GM21526 (cell line): ENCODE measurements at regions not wholly inside any gene's neighbourhood (a gene's known extent, or its start where the extent isn't known, plus 50 kb on each side); places are given as distances from the start of the nearest gene placed in this dataset.
"Not testable (repeated sequence)": the region's sequence is repeated elsewhere in the genome, so short reads cannot be mapped to it uniquely, and the experiment has no call there.

Experiments
- ATAC-seq: cut with Tn5 transposase; IDR thresholded peaks from one replicate; pipeline ENCODE4 v1.9.1; 2021; ENCODE audit warnings: moderate library complexity; ENCODE audit not compliant: unreplicated experiment, low FRiP score

DNA sequence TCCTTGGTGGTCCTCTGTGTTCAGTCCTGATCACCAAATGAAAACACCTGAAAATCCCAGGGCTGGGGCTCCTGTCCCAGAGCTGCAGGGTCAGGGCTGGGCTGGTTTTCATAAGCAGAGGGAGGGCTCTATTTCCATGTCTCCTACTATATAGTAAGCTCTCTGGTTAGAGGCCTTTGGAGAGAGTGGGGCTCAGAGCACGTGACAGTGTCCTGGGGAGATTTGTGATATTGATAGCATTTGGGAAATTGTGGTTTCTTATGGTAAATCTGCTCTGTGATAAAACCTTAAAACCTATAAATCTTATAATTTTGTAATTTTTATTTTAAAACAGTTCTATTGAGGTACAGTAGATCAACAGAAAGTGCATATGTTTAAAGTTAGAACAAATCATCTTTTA is 1202.2 kb downstream of the TMEM121 start:
- no peak for ATAC-seq

DNA sequence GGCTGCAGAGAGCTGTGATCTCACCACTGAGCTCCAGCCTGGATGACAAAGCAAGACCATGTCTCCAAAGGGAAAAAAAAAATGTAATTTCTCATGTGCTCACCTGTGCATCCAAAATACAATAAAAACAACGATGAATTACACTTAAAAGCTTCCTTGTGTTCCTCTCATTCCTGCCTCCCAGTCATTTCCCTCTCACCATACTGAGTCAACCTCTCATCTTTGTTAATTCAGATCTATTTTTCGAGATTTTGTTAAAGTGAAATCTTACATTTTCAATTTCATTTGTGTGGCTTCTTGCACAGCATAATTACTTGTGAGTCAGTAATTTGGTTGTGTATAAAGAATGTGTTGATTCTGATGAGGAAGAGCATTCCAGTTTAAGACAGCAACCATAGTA is 1203.2 kb downstream of the TMEM121 start:
- ATAC-seq, result no peak

DNA sequence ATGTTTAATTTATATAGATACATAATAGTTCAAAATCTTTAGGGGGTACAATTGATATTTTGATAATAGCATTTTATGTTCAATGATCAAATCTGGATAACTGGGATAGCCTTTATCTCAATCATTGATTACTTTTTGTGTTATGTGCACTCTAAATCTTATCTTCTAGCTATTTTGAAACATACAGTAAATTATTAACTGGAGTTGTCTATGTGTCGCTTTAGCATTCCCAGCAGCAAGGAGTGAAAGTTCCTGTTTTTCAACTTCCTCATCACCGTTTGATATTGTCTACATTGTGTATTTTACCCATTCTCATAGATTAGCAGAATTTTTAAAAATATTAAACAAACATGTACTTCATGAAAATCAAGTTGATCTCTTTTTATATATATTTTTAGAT is 1207.4 kb downstream of the TMEM121 start:
- no peak for ATAC-seq

DNA sequence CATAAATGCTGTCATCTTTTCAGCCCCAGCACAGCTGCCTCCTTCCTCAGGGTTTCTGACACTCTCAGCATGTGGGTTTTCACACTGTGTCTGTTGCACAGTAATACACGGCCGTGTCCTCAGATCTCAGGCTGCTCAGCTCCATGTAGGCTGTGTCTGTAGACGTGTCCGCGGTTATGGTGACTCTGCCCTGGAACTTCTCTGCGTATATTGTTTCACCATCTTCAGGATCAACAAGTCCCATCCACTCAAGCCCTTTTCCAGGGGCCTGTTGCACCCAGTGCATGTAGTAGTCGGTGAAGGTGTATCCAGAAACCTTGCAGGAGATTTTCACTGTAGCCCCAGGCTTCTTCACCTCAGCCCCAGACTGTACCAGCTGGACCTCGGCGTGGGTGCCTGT is 1210.6 kb downstream of the TMEM121 start:
- ATAC-seq, result no peak

DNA sequence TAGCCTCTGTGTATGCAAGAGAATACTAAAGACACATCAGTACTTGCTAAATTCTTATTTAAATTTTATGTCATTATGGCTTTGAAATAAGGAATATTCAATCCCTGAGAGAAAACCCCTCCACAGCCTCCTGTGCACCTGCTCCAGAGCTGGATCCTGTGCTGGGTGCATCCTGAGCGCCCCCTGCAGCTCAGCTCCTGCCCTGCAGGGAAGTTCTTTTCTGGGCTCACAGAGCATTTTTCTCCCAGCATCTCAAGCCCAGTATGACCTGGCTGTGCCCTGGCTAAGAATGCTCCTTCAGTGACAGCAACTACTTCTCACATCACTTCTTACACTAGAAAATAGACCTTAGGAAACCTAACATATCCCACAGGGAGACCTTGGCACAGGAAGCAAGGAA is 1211.7 kb downstream of the TMEM121 start:
- ATAC-seq, result no peak

DNA sequence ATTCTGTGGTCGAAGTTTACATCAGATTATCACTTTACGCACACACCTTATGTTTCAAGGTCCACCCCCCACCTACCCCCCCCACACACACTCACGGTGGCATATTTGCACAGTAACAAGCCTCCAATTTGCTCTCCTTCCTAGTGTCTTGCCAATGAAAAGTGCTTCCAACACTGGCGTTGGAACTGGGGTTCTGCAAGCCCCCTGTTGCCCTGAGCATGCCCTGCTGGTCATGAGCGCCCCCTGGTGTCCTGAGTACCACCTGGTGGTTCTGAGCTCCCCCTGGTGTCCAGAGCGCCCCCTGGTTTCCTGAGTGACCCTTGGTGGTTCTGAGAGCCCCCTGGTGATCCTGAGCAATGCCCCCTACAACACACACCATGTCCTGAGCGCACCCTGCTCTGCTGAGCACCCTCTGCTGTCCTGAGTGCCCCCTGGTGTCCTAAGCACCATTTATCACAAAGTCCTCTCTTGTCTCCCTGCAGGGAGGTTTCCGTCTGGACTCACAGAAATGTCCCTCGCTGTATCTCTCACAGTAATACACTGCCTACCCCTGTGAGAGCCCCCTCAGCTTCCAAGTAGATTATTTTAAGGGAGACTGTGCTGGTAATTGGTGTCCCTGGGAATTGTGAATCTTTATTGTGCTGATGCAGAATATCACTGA is 1212.3 kb downstream of the TMEM121 start:
- ATAC-seq, result not testable (repeated sequence)

DNA sequence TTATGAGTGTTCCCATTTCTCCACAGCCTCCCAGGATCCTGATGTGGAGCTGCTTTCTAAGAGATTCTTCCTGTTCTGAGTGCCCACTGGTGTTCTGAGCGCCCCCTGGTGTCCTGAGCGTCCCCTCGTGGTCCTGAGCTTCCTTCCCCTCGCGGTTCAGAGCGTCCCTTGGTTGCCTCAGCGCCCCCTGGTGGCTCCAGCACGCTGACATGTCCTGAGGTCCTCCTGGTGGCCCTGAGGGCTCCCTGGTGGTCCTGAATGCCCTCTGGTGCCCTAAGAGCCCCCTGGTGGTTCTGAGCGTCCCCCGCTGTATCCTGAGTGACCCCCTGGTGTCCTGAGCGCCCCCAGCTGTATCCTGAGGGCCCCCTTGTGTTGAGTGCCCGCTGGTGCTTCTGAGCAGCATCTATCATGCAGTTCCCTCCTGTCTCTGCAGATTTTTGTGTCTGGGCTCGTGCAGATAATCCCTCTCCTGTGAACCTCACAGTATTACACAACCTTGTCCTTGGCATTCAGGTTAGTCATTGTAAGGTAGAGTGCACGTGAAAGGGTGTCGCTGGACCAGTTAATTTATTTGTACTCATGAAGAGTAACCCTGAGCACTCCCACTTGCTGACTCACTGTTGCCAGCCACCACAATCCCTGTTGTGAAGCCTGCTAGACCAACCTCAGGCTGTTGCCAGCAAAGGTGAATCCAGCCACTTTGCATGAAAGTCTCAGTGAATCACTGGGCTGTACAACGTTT is 1214.9 kb downstream of the TMEM121 start:
- ATAC-seq, result not testable (repeated sequence)

DNA sequence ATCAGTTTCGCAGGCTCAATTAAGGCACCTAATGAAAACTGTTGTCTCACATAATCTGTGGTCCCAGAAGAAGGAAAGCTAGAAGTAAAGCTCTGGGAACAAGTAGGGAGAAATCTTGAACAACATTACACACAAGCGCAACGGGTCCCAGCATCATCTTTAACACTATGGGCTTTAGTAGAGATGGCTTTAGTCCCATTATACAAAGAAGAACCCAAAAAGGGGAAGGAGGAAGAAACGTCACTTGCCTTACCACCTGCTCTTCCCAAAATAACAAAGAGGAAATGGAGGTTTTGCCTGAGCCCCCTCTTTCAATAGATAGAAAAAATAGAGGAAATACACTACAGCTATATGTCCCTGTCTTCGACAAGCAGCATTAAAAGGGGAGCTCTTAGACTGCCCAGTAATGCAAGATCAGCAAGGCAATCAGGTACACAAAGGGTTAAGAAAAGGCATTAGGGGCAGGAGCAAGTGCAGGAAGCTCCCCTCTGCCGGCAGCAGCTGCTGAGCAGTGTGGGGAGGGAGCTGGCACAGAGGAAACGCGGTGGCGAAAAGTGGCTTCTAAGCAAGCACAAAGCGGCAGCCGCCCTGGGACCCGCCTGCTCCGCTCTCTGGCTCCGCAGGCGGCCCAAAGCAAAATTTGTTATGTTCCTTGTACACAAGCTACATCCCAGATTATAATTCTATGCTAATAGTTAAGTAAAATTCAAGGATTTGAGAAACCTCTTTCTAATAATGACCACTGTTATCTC is 1218.8 kb downstream of the TMEM121 start:
- ATAC-seq, result peak; percentile 67

DNA sequence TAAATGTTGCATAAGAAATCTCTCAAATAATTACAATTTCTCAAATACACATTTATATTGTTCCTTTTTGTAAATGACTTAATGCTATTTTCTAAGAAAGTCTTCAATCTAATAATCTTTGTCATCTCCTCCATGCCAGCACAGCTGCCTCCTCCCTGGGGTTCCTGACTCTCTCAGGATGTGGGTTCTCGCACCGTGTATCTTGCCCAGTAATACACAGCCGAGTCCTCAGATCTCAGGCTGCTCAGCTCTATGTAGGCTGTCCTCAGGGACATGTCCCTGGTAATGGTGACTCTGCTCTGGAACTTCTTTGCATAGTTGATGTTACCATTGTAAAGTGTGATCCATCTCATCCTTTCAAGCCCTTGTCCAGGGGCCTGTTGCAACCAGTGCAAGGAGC is 1223.7 kb downstream of the TMEM121 start:
- ATAC-seq, result not testable (repeated sequence)

DNA sequence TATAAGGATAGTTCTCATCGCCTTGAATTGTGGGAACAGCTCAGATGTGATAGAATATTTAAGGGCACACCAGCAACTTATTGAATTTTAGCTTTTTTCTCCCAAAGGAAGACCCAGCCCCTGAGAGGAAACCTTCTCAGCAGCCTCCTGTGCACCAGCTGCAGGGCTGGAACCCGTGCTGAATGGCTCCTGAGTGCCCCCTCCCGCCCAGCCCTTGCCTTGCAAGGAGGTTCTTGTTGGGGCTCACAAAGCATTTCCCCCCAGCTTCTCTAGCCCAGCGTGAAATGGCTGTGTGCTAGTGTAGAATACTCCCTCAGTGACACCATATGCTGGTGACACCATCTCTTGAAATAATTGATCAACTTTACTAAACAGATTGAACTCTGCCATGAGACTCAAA is 1227.4 kb downstream of the TMEM121 start:
- not testable (repeated sequence) for ATAC-seq

DNA sequence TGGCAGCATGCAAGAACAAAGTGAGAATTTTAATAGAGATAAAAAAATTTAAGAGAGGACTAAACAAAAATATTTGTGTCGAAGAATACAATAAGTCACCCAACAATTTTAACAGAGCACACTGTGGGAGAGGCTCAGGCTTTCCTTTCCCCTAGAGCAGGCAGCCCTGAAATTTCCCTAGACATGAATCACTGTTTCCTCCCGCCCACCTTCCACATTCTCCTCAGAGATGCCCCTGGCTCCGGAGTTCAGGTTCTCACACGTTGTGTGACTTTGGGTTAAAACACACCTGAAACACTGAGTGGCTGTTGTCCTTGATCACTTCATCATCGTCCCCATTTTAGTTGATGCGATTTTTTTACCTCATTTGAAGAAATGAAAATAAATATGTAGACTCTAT is 1231.1 kb downstream of the TMEM121 start:
- ATAC-seq, result not testable (repeated sequence)

DNA sequence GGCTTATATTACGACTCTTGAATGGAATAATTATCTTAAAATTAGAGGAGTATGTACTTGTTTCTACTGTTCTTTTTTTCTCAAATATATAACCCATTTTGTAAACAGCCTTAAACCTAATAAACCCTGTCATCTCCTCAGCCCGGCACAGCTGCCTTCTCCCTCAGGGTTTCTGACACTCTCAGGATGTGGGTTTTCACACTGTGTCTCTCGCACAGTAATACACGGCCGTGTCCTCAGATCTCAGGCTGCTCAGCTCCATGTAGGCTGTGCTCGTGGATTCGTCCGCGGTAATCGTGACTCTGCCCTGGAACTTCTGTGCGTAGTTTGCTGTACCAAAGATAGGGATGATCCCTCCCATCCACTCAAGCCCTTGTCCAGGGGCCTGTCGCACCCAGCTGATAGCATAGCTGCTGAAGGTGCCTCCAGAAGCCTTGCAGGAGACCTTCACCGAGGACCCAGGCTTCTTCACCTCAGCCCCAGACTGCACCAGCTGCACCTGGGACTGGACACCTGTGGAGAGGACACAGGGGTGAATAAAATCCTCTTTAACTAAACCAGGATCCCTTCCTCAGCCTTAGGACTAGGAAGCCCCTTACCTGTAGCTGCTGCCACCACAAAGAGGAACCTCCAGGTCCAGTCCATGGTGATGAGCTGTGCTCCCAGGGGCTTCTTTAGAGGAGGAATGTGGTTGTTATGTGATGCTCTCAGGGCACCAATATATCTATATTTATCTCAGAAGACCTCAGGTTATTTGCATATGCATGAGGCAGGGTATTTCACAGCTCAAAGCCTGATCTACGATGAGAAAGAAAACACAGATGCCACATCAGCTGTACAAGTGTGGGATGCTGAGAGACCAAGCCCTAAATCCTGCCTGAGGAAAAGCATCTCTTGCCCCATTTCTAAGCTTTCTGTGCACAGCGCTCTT is 1235.8 kb downstream of the TMEM121 start:
- not testable (repeated sequence) for ATAC-seq

DNA sequence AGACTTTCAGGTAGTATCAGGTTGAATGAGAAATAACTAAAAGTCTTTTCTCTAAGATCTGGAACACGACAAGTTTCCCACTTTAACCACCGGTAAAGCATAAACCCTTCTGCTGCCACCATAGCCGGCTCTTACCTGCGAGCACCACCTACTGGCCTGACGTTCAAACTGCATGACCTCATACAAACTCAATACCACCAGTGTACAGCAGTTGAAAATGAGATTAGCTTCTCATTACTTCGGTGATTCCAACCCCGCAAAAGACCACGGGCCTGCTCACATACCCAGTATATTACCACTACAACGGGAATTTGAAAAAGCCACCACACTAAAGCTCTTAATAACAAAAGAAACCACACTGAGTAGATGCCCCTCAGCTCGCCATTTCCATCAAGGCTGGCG is 1238.6 kb downstream of the TMEM121 start:
- ATAC-seq, result not testable (repeated sequence)

DNA sequence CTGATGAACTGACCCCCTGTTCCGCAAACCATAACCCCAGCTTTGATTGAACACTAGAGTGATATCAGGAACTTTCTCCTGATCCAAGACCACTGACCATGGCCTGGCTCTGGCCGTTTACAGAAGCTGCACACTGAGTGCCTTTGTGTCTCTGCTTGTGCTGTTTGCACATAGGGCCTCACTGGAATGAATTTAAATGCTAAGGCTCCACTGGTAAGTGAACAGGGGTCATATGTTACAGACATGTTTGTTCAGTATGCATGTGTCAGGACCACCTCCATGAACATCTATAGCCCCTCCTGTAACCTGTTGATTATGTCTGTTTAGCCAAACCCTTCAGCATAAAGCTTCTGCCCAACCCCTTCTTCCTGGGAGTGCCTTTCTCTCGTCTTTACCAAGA is 1239.8 kb downstream of the TMEM121 start:
- ATAC-seq, result no peak

DNA sequence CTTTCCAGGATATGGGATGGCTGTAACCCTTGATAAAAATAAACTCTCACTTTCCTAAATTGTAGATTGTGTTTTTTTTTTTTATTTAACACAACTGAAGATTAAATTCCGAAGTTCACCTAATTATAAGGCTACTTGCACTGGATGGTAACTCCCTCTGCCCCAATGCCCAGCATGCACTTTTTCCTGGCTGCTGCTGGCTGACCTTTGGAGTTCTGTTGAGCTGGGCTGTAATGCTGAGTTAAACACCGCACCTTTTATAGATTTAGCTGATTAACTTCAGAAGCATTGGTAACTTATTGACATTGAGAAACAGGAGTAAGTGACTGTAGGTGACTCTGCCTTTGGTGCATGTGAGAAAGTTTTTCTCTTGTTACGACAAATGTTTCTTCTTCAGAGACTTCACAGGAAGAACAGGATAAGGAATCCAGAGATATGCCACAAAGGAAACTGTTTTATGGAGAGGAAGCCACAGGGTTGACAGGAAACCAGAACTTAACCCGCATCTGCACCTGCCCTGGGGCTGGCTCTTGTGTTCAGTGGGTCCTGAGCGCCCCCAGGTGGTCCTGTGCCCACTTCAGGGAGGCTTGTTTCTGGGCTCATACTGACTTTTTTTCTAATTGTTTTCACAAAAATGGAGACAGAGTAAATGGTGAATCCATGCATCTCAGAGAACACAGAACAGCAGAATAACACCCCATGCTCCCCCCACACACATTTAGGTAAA is 1240.3 kb downstream of the TMEM121 start:
- not testable (repeated sequence) for ATAC-seq

DNA sequence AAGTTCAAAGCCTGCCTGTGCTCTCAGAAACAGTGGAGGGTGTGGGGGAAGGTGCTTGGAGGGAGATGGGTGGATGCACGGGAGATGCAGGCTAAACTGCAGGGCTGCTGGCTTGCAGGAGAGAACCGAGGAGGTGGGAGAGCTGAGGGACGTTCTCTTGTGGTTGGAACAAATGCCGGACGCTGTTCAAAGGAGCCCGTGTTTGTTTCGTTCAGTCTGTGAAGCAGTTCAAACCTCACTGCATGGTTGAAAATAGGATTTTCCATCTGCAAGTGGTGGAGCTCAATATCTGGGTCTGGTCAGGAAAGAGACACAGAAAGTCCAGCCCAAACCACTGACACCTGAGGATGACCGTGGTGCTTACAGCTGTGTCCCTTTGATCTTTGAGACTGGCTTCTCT is 1241.8 kb downstream of the TMEM121 start:
- not testable (repeated sequence) for ATAC-seq

DNA sequence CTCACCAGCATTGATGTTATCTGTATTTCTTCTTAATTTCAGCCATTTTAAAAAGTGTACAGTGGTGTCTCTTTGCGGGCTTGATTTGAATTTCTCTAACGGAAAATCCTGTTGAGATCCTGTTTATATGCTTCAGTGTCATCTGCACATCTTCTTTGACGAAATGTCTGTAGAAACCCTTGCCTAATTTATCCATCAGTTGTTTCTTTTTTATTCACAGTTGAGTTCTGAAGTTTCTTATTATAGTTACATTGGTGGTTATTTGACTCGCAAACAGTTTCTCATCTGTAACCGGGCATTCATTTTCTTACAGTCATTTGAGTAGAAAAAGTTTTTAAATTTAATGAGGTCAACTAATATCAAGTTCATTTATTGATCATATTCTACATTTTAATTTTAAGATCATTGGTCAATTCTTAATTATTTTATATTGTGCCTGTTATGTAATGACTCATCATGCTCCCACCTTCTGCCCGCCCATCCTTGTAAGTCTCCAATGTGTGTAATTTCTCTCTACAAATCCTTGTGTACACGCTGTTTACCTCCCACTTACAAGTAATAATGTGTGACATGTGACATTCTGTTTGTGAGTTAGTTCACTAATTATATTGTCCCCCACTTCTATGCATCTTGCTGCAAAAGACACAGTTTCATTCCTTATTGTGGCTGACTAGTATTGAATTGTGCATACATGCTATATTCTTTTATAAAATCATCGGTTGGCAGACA is 1242.8 kb downstream of the TMEM121 start:
- ATAC-seq, result not testable (repeated sequence)

DNA sequence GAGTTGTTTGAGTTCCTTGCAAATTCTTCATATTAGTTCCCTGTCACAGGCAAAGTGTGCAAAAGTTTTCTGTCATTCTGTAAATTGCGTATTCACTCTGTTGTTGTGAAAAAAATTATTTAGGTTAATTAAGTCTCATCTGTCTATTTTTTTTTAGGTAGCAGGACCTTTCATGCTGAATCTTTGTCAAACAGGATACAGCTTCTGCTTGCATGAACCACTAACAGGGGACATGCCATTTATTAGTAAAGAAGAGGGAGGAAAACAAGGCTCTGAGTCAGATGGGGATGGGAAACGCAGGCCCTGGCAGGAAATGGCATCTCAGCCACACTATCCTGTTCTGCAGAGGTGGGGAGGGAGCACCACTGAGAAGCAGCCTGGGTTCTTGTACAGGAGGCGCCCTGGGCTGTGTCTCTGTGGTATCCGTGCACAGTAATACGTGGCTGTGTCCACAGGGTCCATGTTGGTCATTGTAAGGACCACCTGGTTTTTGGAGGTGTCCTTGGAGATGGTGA is 1243.8 kb downstream of the TMEM121 start:
- not testable (repeated sequence) for ATAC-seq
